ENCODE measurements at regions not wholly inside any gene's neighbourhood (a gene's known extent, or its start where the extent isn't known, plus 50 kb on each side); places are given as distances from the start of the nearest gene placed in this dataset.

DNA sequence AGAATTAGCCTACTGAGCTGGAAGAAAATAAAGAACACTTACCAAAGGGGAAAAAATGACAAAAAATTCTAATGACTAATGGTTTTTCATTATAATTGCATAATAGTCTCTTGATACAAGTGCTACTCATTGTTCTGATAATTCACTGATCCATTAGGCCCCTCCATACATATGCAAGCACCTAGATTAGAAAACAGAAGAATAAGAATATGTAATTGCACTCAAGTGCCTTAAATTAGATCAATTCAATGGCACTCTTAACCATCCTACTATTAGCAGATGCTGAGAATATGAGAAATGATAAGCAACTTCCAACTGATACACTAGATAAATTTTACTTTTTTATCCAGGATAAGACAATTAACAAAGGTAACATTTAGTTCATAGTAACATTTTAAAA lies 440.9 kb upstream of the C9orf72 start:
- DNase-seq (ENCODE audit: low spot score), result no peak
- no peak overlapping the region for H3K27ac ChIP-seq
- ChIA-PET CTCF (no interaction called here), POLR2A (ENCODE audit: low non-redundant PET) (no interaction called here)
- TF ChIP-seq, protein P1, sequence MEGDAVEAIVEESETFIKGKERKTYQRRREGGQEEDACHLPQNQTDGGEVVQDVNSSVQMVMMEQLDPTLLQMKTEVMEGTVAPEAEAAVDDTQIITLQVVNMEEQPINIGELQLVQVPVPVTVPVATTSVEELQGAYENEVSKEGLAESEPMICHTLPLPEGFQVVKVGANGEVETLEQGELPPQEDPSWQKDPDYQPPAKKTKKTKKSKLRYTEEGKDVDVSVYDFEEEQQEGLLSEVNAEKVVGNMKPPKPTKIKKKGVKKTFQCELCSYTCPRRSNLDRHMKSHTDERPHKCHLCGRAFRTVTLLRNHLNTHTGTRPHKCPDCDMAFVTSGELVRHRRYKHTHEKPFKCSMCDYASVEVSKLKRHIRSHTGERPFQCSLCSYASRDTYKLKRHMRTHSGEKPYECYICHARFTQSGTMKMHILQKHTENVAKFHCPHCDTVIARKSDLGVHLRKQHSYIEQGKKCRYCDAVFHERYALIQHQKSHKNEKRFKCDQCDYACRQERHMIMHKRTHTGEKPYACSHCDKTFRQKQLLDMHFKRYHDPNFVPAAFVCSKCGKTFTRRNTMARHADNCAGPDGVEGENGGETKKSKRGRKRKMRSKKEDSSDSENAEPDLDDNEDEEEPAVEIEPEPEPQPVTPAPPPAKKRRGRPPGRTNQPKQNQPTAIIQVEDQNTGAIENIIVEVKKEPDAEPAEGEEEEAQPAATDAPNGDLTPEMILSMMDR (conservative IDR thresholded peaks at IDR 0.05; ENCODE audit: low read depth), result no peak

DNA sequence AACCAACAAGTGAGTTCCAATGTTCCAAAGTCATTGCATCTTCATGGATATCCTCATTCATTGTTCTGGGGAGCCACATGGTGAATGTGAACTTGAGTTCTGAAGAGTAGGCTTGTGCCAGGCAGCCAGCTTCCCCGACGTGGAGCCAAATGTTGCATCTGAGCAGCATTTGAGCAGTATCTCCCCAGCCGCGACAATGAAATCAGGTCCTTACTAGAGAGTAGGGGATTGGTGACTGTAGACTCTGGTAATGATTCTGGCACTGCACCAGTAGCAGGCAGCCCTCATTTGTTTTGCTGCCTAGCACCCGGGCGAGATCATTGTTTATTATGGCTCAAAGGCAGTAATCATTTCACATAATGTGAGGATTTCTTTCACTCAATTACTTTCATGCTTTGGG lies 451.4 kb upstream of the C9orf72 start:
- no peak for DNase-seq (ENCODE audit: low spot score)
- TF ChIP-seq, protein P1 (conservative IDR thresholded peaks at IDR 0.05; ENCODE audit: low read depth), result no peak
- POLR2A ChIA-PET (ENCODE audit: low non-redundant PET), result no interaction called here
- CTCF ChIA-PET, result no interaction called here
- H3K27ac ChIP-seq, result no peak overlapping the region

DNA sequence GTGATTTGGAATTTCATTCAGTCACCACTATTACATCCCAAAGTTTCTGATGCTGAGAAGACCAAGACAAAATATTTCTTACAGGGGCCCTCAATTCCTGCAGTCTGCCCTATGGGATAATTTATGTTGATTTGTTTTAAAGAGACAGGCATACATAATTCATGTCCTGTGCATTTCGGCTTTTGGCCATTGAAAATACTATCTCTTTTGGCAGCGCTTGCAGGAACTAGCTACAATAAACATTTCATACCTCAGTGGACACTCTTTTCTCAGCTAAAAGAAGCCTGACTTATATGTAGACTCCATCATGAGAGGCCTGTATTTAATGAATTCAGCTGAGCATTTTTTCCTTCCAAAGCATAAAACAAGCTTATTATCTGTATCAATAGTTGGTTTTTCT lies 451.9 kb upstream of the C9orf72 start:
- POLR2A ChIA-PET (ENCODE audit: low non-redundant PET), result no interaction called here
- H3K27ac ChIP-seq, result no peak overlapping the region
- TF ChIP-seq, protein P1 (conservative IDR thresholded peaks at IDR 0.05; ENCODE audit: low read depth), result no peak
- CTCF ChIA-PET, result interaction anchor here (0.5 kb wide), 1 partner anchor 47 kb away, joined by 3 read pairs; no protein-coding TSS in a partner anchor
- no peak for DNase-seq (ENCODE audit: low spot score)

DNA sequence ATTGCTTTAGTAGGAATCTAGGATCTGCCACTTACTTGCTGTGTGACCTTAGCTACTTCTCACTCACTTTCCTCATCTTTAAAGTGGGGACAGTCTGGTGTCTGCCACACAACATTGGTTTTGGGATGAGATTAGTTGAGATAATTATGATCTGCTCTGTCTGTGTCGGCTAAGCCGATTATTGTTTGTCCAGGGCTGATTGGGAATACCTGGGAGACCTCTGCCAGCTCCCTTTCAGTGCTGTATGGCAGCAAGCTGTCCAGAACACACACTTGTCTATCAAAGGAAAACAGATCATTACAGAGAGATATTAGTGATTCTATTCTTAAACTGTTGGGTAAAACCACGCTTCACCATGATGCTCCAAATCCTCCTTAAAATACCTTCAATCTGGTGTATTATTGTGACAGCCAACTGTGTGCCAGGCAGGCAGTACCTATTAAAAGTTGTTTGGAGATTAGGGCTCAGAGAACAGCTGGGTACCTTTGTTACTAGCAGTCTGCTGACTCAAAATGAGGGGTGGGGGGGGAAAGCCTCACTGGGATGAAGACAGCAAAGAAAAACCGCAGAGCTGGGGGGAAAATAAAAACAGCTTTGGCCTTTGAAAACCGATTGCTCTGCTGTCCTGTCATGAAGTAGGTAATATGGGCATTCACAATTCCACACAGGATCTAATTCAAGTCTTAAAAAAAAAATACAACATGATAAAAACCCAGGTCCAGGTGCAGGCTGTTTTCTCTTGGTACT lies 458.4 kb upstream of the C9orf72 start:
- ChIA-PET POLR2A (ENCODE audit: low non-redundant PET) (no interaction called here), CTCF (interaction anchor here (1.1 kb wide), 1 partner anchor 37 kb away, joined by 3 read pairs; no protein-coding TSS in a partner anchor)
- no peak for DNase-seq (ENCODE audit: low spot score)
- TF ChIP-seq, protein P1 (conservative IDR thresholded peaks at IDR 0.05; ENCODE audit: low read depth), result no peak
- no peak overlapping the region for H3K27ac ChIP-seq

DNA sequence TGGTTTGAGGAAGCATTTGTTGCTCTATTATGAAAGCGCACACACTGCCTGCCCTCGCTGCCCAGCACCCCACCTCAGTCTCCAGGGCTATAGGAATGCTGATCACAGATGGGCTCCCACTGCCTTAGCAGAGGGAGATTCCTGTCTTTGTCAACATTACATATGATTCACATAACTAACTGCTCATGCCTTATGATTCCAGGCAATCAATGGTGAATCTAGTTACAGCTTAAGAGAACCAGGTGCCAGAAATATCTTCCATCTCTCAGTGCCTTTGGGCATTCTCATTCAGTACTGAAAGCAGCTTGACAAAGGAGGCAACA lies 458.9 kb upstream of the C9orf72 start:
- no peak for DNase-seq (ENCODE audit: low spot score)
- ChIA-PET POLR2A (ENCODE audit: low non-redundant PET) (no interaction called here), CTCF (no interaction called here)
- TF ChIP-seq, protein P1 (conservative IDR thresholded peaks at IDR 0.05; ENCODE audit: low read depth), result no peak
- H3K27ac ChIP-seq, result no peak overlapping the region

DNA sequence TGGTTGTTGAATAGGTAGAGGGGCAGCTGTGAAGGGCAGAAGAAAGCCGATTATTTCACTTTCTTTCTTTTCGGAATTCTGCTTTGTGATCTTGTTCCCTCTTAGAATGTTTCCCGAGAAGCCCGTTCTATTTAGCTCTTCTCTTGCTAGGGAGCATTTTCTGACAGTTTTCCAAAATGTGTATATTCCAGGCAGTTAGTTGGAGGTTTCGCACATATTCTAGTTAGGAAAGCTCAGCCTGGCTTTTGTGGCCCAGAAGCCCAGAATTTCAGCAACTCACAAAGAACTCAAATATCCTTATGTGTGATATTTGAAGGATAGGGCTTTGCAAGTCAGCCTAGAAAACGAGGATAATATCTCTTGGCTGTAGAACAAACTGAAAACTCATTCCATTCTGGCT lies 461.0 kb upstream of the C9orf72 start:
- no peak overlapping the region for H3K27ac ChIP-seq
- TF ChIP-seq, protein P1 (conservative IDR thresholded peaks at IDR 0.05; ENCODE audit: low read depth), result no peak
- no peak for DNase-seq (ENCODE audit: low spot score)
- POLR2A ChIA-PET (ENCODE audit: low non-redundant PET), result no interaction called here
- CTCF ChIA-PET, result no interaction called here

All from RWPE1 (cell line).